ENCODE measurements at regions not wholly inside any gene's neighbourhood (a gene's known extent, or its start where the extent isn't known, plus 50 kb on each side); places are given as distances from the start of the nearest gene placed in this dataset.
A peak's percentile ranks its signal among the peaks of the same experiment; 100 is the strongest.

- H3K36me3 Mint-ChIP-seq (ENCODE audit: insufficient read depth): peaks cover 3% of the 10 kb centered on the region
- no peaks in the 10 kb centered on the region for H3K4me1 Mint-ChIP-seq (ENCODE audit: low read depth in 2 of 2)
- H3K9me3 Mint-ChIP-seq: no peaks in the 10 kb centered on the region
- no peak overlapping the region for H3K4me3 Mint-ChIP-seq
- peaks cover 36 to 45% of the 10 kb centered on the region in 2 donors for H3K27me3 Mint-ChIP-seq
- DNase-seq: no peak
- no peak overlapping the region for H3K27ac Mint-ChIP-seq
- no peak for ATAC-seq (replicated peaks)
Measured at GRCh38 chr4:121485190-121485804, 104.5 kb upstream of the QRFPR start.

GRCh38 chr4:121484633-121485032, 103.8 kb upstream of the QRFPR start:
- Mint-ChIP-seq H3K27ac (no peak overlapping the region), H3K9me3 (no peaks in the 10 kb centered on the region), H3K27me3 (peaks cover 36 to 45% of the 10 kb centered on the region in 2 donors), H3K4me1 (ENCODE audit: low read depth in 2 of 2) (no peaks in the 10 kb centered on the region), H3K36me3 (ENCODE audit: insufficient read depth) (peaks cover 3% of the 10 kb centered on the region), H3K4me3 (no peak overlapping the region)
- DNase-seq (peak in 1 of 3 experiments; percentile 3), ATAC-seq (replicated peaks) (peak; percentile 75)

GRCh38 chr4:121479808-121480207, 99.0 kb upstream of the QRFPR start:
- H3K9me3 Mint-ChIP-seq: no peaks in the 10 kb centered on the region
- no peak overlapping the region for H3K27ac Mint-ChIP-seq
- no peak overlapping the region for H3K4me3 Mint-ChIP-seq
- no peak for ATAC-seq (replicated peaks)
- H3K4me1 Mint-ChIP-seq (ENCODE audit: low read depth in 2 of 2): no peaks in the 10 kb centered on the region
- H3K36me3 Mint-ChIP-seq (ENCODE audit: insufficient read depth): peaks cover 3% of the 10 kb centered on the region
- DNase-seq: no peak
- H3K27me3 Mint-ChIP-seq: peaks cover 25 to 31% of the 10 kb centered on the region in 2 donors

- Mint-ChIP-seq H3K4me1 (ENCODE audit: low read depth in 2 of 2) (peaks cover 0 to 3% of the 10 kb centered on the region in 2 donors), H3K9me3 (no peaks in the 10 kb centered on the region), H3K36me3 (ENCODE audit: insufficient read depth) (peaks cover 3% of the 10 kb centered on the region), H3K4me3 (no peak overlapping the region), H3K27me3 (peaks cover 1 to 7% of the 10 kb centered on the region in 2 donors), H3K27ac (no peak overlapping the region)
- DNase-seq: no peak
- no peak for ATAC-seq (replicated peaks)
Measured at GRCh38 chr4:121477480-121477879, 96.7 kb upstream of the QRFPR start.

GRCh38 chr4:121477079-121477478, 96.3 kb upstream of the QRFPR start:
- peaks cover 3% of the 10 kb centered on the region for H3K36me3 Mint-ChIP-seq (ENCODE audit: insufficient read depth)
- peaks cover 0 to 3% of the 10 kb centered on the region in 2 donors for H3K4me1 Mint-ChIP-seq (ENCODE audit: low read depth in 2 of 2)
- DNase-seq (no peak), ATAC-seq (replicated peaks) (no peak)
- no peaks in the 10 kb centered on the region for H3K9me3 Mint-ChIP-seq
- no peak overlapping the region for H3K4me3 Mint-ChIP-seq
- peaks cover 0 to 3% of the 10 kb centered on the region in 2 donors for H3K27me3 Mint-ChIP-seq
- no peak overlapping the region for H3K27ac Mint-ChIP-seq

- Mint-ChIP-seq H3K27ac (peak overlapping the region in 1 of 2 donors; percentile 26), H3K4me3 (peak overlapping the region in 1 of 2 donors; percentile 40), H3K4me1 (ENCODE audit: low read depth in 2 of 2) (peaks cover 0 to 3% of the 10 kb centered on the region in 2 donors), H3K36me3 (ENCODE audit: insufficient read depth) (no peaks in the 10 kb centered on the region), H3K9me3 (no peaks in the 10 kb centered on the region), H3K27me3 (peaks cover 0 to 9% of the 10 kb centered on the region in 2 donors)
- no peak for ATAC-seq (replicated peaks)
- DNase-seq: no peak
Measured at GRCh38 chr4:121472937-121473721, 92.3 kb upstream of the QRFPR start.

- Mint-ChIP-seq H3K4me1 (ENCODE audit: low read depth in 2 of 2) (peaks cover 0 to 3% of the 10 kb centered on the region in 2 donors), H3K36me3 (ENCODE audit: insufficient read depth) (peaks cover 3% of the 10 kb centered on the region)
Measured at GRCh38 chr4:121464854-121465253, 84.0 kb upstream of the QRFPR start.

GRCh38 chr4:121462660-121463261, 81.9 kb upstream of the QRFPR start:
- peak; percentile 79 for ATAC-seq (replicated peaks)
- H3K27ac Mint-ChIP-seq: no peak overlapping the region
- no peak overlapping the region for H3K4me3 Mint-ChIP-seq
- H3K9me3 Mint-ChIP-seq: peaks cover 0 to 4% of the 10 kb centered on the region in 2 donors
- peaks cover 46 to 47% of the 10 kb centered on the region in 2 donors for H3K27me3 Mint-ChIP-seq
- H3K36me3 Mint-ChIP-seq (ENCODE audit: insufficient read depth): peaks cover 3% of the 10 kb centered on the region
- H3K4me1 Mint-ChIP-seq (ENCODE audit: low read depth in 2 of 2): peaks cover 0 to 3% of the 10 kb centered on the region in 2 donors
- peak; percentile 32 to 47 (median 34) for DNase-seq

More at GRCh38 chr4:121464854-121465253, 84.0 kb upstream of the QRFPR start:
- Mint-ChIP-seq H3K4me3 (no peak overlapping the region), H3K27ac (no peak overlapping the region), H3K9me3 (peaks cover 0 to 4% of the 10 kb centered on the region in 2 donors), H3K27me3 (peaks cover 40% of the 10 kb centered on the region in 2 donors)
- DNase-seq (no peak), ATAC-seq (replicated peaks) (no peak)

- Mint-ChIP-seq H3K4me1 (ENCODE audit: low read depth in 2 of 2) (peaks cover 0 to 3% of the 10 kb centered on the region in 2 donors), H3K4me3 (no peak overlapping the region), H3K27ac (no peak overlapping the region), H3K36me3 (ENCODE audit: insufficient read depth) (peaks cover 3% of the 10 kb centered on the region), H3K9me3 (no peaks in the 10 kb centered on the region), H3K27me3 (peaks cover 42 to 51% of the 10 kb centered on the region in 2 donors)
- DNase-seq (no peak), ATAC-seq (replicated peaks) (no peak)
Measured at GRCh38 chr4:121459026-121459425, 78.2 kb upstream of the QRFPR start.

- Mint-ChIP-seq H3K27me3 (peaks cover 54 to 63% of the 10 kb centered on the region in 2 donors), H3K4me1 (ENCODE audit: low read depth in 2 of 2) (no peaks in the 10 kb centered on the region), H3K4me3 (no peak overlapping the region), H3K9me3 (no peaks in the 10 kb centered on the region), H3K27ac (no peak overlapping the region), H3K36me3 (ENCODE audit: insufficient read depth) (peaks cover 3% of the 10 kb centered on the region)
- ATAC-seq (replicated peaks) (no peak), DNase-seq (no peak)
Measured at GRCh38 chr4:121457278-121457875, 76.6 kb upstream of the QRFPR start.

- Mint-ChIP-seq H3K4me3 (no peak overlapping the region), H3K27me3 (peaks cover 52 to 56% of the 10 kb centered on the region in 2 donors), H3K36me3 (ENCODE audit: insufficient read depth) (no peaks in the 10 kb centered on the region), H3K9me3 (no peaks in the 10 kb centered on the region), H3K27ac (no peak overlapping the region), H3K4me1 (ENCODE audit: low read depth in 2 of 2) (no peaks in the 10 kb centered on the region)
- DNase-seq: no peak
- no peak for ATAC-seq (replicated peaks)
Measured at GRCh38 chr4:121455285-121455684, 74.5 kb upstream of the QRFPR start.

- no peak for ATAC-seq (replicated peaks)
- DNase-seq: no peak
- no peak overlapping the region for H3K27ac Mint-ChIP-seq
Measured at GRCh38 chr4:121454251-121454979, 73.6 kb upstream of the QRFPR start.

GRCh38 chr4:121451310-121451709, 70.5 kb upstream of the QRFPR start:
- ATAC-seq (replicated peaks) (no peak), DNase-seq (no peak)
- Mint-ChIP-seq H3K4me3 (no peak overlapping the region), H3K27ac (no peak overlapping the region), H3K9me3 (no peaks in the 10 kb centered on the region), H3K4me1 (ENCODE audit: low read depth in 2 of 2) (no peaks in the 10 kb centered on the region), H3K27me3 (peaks cover 38 to 57% of the 10 kb centered on the region in 2 donors), H3K36me3 (ENCODE audit: insufficient read depth) (no peaks in the 10 kb centered on the region)

More at GRCh38 chr4:121454251-121454979, 73.6 kb upstream of the QRFPR start:
- H3K27me3 Mint-ChIP-seq: peaks cover 51 to 61% of the 10 kb centered on the region in 2 donors
- H3K36me3 Mint-ChIP-seq (ENCODE audit: insufficient read depth): no peaks in the 10 kb centered on the region
- H3K9me3 Mint-ChIP-seq: no peaks in the 10 kb centered on the region
- no peak overlapping the region for H3K4me3 Mint-ChIP-seq
- no peaks in the 10 kb centered on the region for H3K4me1 Mint-ChIP-seq (ENCODE audit: low read depth in 2 of 2)

Data from effector memory CD8-positive, alpha-beta T cell (primary cell).